Colonic mucosa (tissue), 4 donors: ENCODE measurements at regions not wholly inside any gene's neighbourhood (a gene's known extent, or its start where the extent isn't known, plus 50 kb on each side); places are given as distances from the start of the nearest gene placed in this dataset.

Experiments used
- DNase-seq: peaks from one replicate; pipeline ENCODE4 v3.0.0-alpha.2; 2020
- H3K27ac ChIP-seq: fragments of 200-600 bp; one replicate; pipeline ENCODE4 v1.8.0; 2021
- H3K27me3 ChIP-seq: fragments of 200-600 bp; one replicate; pipeline ENCODE4 v1.8.0; 2021
- H3K36me3 ChIP-seq: fragments of 200-600 bp; one replicate; pipeline ENCODE4 v1.8.0; 2021
- H3K4me1 ChIP-seq: fragments of 200-600 bp; one replicate; pipeline ENCODE4 v1.8.0; 2021; ENCODE audit warnings: mild to moderate bottlenecking
- H3K4me3 ChIP-seq: fragments of 200-600 bp; one replicate; pipeline ENCODE4 v1.8.0; 2021
- H3K9ac ChIP-seq, 2 donors: one replicate each; pipeline ENCODE4 v1.7.0; 2013; ENCODE audit warnings: control low read depth in 2 of 2, low read depth in 2 of 2, low read length in 2 of 2
- H3K9me3 ChIP-seq: fragments of 200-600 bp; one replicate; pipeline ENCODE4 v1.8.0; 2021
- intact Hi-C: fragments of 100-400 bp; cut with DNase I; formaldehyde crosslinking; loops from one replicate; pipeline ENCODE4 v1.14.1; 2022
- TF ChIP-seq, protein P1 (sequence below): fragments of 200-600 bp; IDR thresholded peaks from one replicate; pipeline ENCODE4 v1.8.0; 2022; ENCODE audit warnings: antibody characterized with exemption, mild to moderate bottlenecking
- donor health status: healthy.
- donor health status: DM: no; HTN: no; CAD: no.
- donor health status: DM: no; HTN: no; CAD: no.

DNA sequence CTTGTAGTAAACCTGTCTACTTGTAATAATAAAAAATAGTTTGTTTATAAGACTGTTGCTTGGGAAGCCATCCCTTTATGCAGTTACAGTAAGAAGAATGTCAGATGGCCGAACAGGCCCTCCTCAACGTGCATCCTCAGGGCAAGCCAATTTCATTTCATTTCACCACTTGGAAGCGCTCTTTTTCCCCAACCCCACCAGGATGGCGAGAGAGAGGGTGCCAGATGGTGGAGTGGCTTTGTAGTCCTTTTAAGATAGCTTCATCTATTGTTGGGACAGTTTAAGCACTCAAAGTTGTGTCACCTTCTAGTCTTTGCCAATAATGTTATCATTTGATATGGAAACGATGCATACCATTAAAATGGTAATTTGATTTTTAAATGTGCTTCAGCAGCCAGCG lies 356.3 kb upstream of the CAMK1G start:
- TF ChIP-seq, protein P1, sequence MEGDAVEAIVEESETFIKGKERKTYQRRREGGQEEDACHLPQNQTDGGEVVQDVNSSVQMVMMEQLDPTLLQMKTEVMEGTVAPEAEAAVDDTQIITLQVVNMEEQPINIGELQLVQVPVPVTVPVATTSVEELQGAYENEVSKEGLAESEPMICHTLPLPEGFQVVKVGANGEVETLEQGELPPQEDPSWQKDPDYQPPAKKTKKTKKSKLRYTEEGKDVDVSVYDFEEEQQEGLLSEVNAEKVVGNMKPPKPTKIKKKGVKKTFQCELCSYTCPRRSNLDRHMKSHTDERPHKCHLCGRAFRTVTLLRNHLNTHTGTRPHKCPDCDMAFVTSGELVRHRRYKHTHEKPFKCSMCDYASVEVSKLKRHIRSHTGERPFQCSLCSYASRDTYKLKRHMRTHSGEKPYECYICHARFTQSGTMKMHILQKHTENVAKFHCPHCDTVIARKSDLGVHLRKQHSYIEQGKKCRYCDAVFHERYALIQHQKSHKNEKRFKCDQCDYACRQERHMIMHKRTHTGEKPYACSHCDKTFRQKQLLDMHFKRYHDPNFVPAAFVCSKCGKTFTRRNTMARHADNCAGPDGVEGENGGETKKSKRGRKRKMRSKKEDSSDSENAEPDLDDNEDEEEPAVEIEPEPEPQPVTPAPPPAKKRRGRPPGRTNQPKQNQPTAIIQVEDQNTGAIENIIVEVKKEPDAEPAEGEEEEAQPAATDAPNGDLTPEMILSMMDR: no peak
- H3K27me3 ChIP-seq: no peaks in the 10 kb centered on the region
- no peaks in the 10 kb centered on the region for H3K4me1 ChIP-seq
- intact Hi-C loops: no loop called here
- H3K27ac ChIP-seq: no peak overlapping the region
- no peak for DNase-seq
- H3K9ac ChIP-seq: no peak overlapping the region
- no peaks in the 10 kb centered on the region for H3K9me3 ChIP-seq
- H3K4me3 ChIP-seq: no peak overlapping the region
- no peaks in the 10 kb centered on the region for H3K36me3 ChIP-seq

DNA sequence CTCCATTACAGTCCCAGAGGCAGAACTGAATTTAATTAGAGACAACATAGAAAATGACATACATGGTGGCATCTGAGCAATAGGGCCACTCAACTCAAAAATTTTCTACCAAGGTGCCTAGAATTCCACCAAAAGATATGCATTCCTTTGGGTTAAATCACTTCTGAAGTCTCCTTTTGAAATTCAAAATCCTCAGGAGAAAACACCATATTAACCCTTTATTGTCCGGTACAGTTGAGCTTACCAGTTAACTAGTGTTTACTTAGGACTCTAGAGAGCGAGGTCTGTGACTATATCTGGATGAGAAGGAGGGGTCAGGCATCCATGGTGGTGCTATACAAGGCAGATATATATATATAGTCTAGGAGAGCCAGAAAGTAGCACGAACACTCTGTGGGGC lies 355.6 kb upstream of the CAMK1G start:
- Histone ChIP-seq H3K9me3 (no peaks in the 10 kb centered on the region), H3K36me3 (no peaks in the 10 kb centered on the region), H3K27ac (no peak overlapping the region), H3K9ac (no peak overlapping the region), H3K27me3 (no peaks in the 10 kb centered on the region), H3K4me3 (no peak overlapping the region), H3K4me1 (no peaks in the 10 kb centered on the region)
- TF ChIP-seq, protein P1: no peak
- no peak for DNase-seq
- intact Hi-C loops: no loop called here

DNA sequence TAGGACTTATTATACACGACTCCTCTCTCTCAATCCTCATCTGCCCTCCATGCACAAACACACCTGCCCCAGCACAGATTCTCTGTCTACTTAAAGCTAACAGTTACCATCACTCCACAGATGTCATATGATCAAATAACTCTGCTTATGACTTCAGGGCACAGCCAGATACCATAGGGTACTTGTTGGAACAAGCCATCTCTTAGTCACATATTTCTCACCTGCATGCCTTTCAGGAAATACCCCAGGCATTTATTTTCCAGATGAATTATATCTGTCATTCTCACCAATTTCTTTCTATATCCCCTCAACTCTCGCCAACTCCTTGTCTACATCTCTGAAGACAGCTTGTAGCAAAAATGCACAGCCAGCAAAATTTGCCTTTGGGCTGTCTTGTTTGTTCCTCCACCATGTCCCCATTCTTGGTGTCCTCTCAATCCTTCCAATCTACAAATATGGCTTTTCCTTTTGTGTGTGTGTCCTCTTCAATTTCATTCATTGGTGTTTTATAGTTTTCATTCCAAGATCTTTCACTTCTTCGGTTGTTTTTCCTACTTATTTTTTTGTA lies 353.9 kb upstream of the CAMK1G start:
- H3K9me3 ChIP-seq: no peaks in the 10 kb centered on the region
- no peaks in the 10 kb centered on the region for H3K36me3 ChIP-seq
- TF ChIP-seq, protein P1: no peak
- no peak overlapping the region for H3K4me3 ChIP-seq
- H3K9ac ChIP-seq: no peak overlapping the region
- intact Hi-C loops: no loop called here
- no peak for DNase-seq
- no peaks in the 10 kb centered on the region for H3K4me1 ChIP-seq
- no peaks in the 10 kb centered on the region for H3K27me3 ChIP-seq
- no peak overlapping the region for H3K27ac ChIP-seq

DNA sequence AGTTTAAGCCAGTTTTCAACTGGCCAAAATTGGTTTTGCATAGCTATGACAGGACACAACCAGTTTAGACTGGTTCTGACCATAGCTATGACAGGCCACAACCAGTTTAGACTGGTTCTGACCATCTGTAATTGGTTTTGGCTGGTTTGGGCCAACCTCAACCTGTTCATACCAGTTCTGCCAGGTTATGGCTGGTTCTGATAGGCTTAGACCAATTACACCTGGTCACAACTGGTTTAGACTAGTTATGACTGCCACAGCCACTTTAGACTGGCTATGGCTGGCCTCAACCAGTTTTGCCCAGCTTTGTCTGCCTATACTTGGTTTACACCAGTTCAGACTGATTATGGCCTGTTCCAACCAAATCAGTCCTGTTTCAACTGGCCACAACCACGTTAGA lies 353.2 kb upstream of the CAMK1G start:
- Histone ChIP-seq H3K36me3 (no peaks in the 10 kb centered on the region), H3K9ac (no peak overlapping the region), H3K4me3 (no peak overlapping the region), H3K4me1 (no peaks in the 10 kb centered on the region), H3K9me3 (no peaks in the 10 kb centered on the region), H3K27me3 (no peaks in the 10 kb centered on the region), H3K27ac (no peak overlapping the region)
- intact Hi-C loops: no loop called here
- no peak for DNase-seq
- TF ChIP-seq, protein P1: no peak

DNA sequence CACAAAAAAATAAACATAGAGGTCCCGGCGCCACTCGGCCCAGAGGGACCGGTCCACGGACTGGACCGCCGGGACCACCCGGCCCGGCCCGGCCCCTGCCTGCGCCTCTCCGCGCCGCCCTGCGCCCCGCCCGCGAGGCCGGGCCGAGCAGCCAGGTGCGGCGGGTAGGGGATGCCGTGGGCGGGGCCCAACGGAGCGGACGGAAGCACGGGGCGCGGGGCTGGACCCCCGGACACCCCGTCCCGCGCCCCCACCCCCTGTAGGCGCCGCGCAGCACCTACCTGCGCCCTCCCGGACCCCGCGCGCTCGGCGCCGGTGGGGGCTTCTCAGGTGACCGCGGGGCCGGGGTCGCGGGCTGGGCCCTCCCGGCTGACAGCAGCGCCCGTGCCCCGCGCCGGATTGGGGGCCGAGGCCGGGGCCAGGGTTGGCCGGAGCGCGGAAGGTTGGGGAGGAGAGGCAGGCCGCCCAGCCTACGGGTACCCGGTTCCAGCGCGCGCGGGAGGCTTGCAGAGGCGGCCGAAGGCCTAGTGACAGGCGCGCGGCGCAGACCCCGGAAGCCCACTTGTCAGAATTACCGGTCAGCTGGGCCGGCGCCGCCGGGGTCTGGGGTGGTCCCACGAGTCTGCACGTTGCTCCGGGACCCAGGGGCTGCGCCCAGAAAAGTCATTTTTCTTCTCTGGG lies 351.9 kb upstream of the CAMK1G start:
- H3K27me3 ChIP-seq: no peaks in the 10 kb centered on the region
- H3K9ac ChIP-seq: no peak overlapping the region
- H3K36me3 ChIP-seq: no peaks in the 10 kb centered on the region
- TF ChIP-seq, protein P1: no peak
- no peaks in the 10 kb centered on the region for H3K9me3 ChIP-seq
- intact Hi-C loops: no loop called here
- H3K27ac ChIP-seq: no peak overlapping the region
- DNase-seq: no peak
- no peaks in the 10 kb centered on the region for H3K4me1 ChIP-seq
- H3K4me3 ChIP-seq: no peak overlapping the region
